Endothelial cell of umbilical vein (primary cell): ENCODE measurements at regions not wholly inside any gene's neighbourhood (a gene's known extent, or its start where the extent isn't known, plus 50 kb on each side); places are given as distances from the start of the nearest gene placed in this dataset.

Experiments
- CTCF ChIP-seq, 2 donors: IDR thresholded peaks; 1 replicate in 1 of 2; 2 replicates in 1 of 2; pipeline ENCODE4 v1.5.1; 2011; ENCODE audit warnings: low read length in 2 of 2, mild to moderate bottlenecking in 2 of 2, moderate library complexity in 2 of 2, control low read depth in 1 of 2, inconsistent platforms in 1 of 2, low read depth in 1 of 2; ENCODE audit not compliant: insufficient read depth in 1 of 2; ENCODE audit errors: extremely low read depth in 1 of 2
- EZH2 ChIP-seq: IDR thresholded peaks from 2 replicates; pipeline ENCODE4 v1.6.1; 2012; ENCODE audit warnings: borderline replicate concordance, low read depth, mild to moderate bottlenecking, moderate library complexity, low read length, inconsistent platforms; ENCODE audit not compliant: severe bottlenecking
- POLR2A ChIP-seq: IDR thresholded peaks from 2 replicates; pipeline ENCODE4 v1.6.1; 2012; ENCODE audit warnings: low read depth, mild to moderate bottlenecking, control low read depth, low read length
- POLR2AphosphoS5 ChIP-seq: IDR thresholded peaks from 2 replicates; pipeline ENCODE4 v1.6.1; 2012; ENCODE audit warnings: low read depth, mild to moderate bottlenecking, control low read depth, low read length, moderate library complexity; ENCODE audit not compliant: insufficient read depth

GRCh38 chrX:20421275-20421674 lies 154.6 kb upstream of the RPS6KA3 start:
- TF ChIP-seq CTCF (IDR thresholded peaks at IDR 0.05; ENCODE audit: extremely low read depth in 1 of 2, insufficient read depth in 1 of 2, low read depth in 1 of 2, low read length in 2 of 2) (no peak), POLR2A (no peak), POLR2AphosphoS5 (no peak), EZH2 (no peak)
